ENCODE measurements at regions not wholly inside any gene's neighbourhood (a gene's known extent, or its start where the extent isn't known, plus 50 kb on each side); places are given as distances from the start of the nearest gene placed in this dataset.

GRCh38 chr10:109203646-109204353 is 719.5 kb downstream of the XPNPEP1 start:
- Histone ChIP-seq H3K27me3 (ENCODE audit: insufficient read depth, low read length) (no peaks in the 10 kb centered on the region), H3K27ac (ENCODE audit: low read depth, low read length) (no peak overlapping the region), H3K4me1 (ENCODE audit: insufficient read depth, low read length) (no peaks in the 10 kb centered on the region), H3K9me3 (ENCODE audit: control insufficient read depth in 1 of 2, low read length in 2 of 2) (no peaks in the 10 kb centered on the region), H3K4me3 (ENCODE audit: low read length in 2 of 2) (no peak overlapping the region), H3K36me3 (ENCODE audit: insufficient read depth, low read length) (no peaks in the 10 kb centered on the region)
- H3K4me1 Mint-ChIP-seq: no peaks in the 10 kb centered on the region
- H3K4me3 Mint-ChIP-seq: no peak overlapping the region
- H3K36me3 Mint-ChIP-seq: no peaks in the 10 kb centered on the region
- intact Hi-C loops (cut with micrococcal nuclease): no loop called here
- no peak overlapping the region for H3K27ac Mint-ChIP-seq
- no peaks in the 10 kb centered on the region for H3K27me3 Mint-ChIP-seq
- no peak for DNase-seq
- ChIA-PET POLR2A (ENCODE audit: partially characterized antibody) (no interaction called here), CTCF (ENCODE audit: partially characterized antibody) (no interaction called here)
- H3K9me3 Mint-ChIP-seq: peaks cover 0 to 14% (median 3%) of the 10 kb centered on the region in 8 donors

GRCh38 chr10:109202111-109202510 is 721.2 kb downstream of the XPNPEP1 start:
- intact Hi-C loops (cut with micrococcal nuclease): no loop called here
- no peaks in the 10 kb centered on the region for H3K9me3 ChIP-seq (ENCODE audit: control insufficient read depth in 1 of 2, low read length in 2 of 2)
- ChIA-PET POLR2A (ENCODE audit: partially characterized antibody) (no interaction called here), CTCF (ENCODE audit: partially characterized antibody) (no interaction called here)
- no peak overlapping the region for H3K27ac ChIP-seq (ENCODE audit: low read depth, low read length)
- Mint-ChIP-seq H3K4me1 (no peaks in the 10 kb centered on the region), H3K9me3 (peaks cover 4 to 20% (median 9%) of the 10 kb centered on the region in 8 donors), H3K4me3 (no peak overlapping the region), H3K36me3 (peaks cover 0 to 1% of the 10 kb centered on the region in 2 donors), H3K27ac (no peak overlapping the region), H3K27me3 (no peaks in the 10 kb centered on the region)
- H3K36me3 ChIP-seq (ENCODE audit: insufficient read depth, low read length): no peaks in the 10 kb centered on the region
- DNase-seq: no peak
- H3K27me3 ChIP-seq (ENCODE audit: insufficient read depth, low read length): no peaks in the 10 kb centered on the region
- H3K4me3 ChIP-seq (ENCODE audit: low read length in 2 of 2): no peak overlapping the region
- no peaks in the 10 kb centered on the region for H3K4me1 ChIP-seq (ENCODE audit: insufficient read depth, low read length)

- Histone ChIP-seq H3K4me1 (ENCODE audit: insufficient read depth, low read length) (no peaks in the 10 kb centered on the region), H3K9me3 (ENCODE audit: control insufficient read depth in 1 of 2, low read length in 2 of 2) (no peaks in the 10 kb centered on the region), H3K27me3 (ENCODE audit: insufficient read depth, low read length) (no peaks in the 10 kb centered on the region), H3K27ac (ENCODE audit: low read depth, low read length) (no peak overlapping the region), H3K36me3 (ENCODE audit: insufficient read depth, low read length) (no peaks in the 10 kb centered on the region), H3K4me3 (ENCODE audit: low read length in 2 of 2) (no peak overlapping the region)
- intact Hi-C loops (cut with micrococcal nuclease): no loop called here
- H3K9me3 Mint-ChIP-seq: peaks cover 7 to 22% (median 10%) of the 10 kb centered on the region in 8 donors
- H3K27me3 Mint-ChIP-seq: no peaks in the 10 kb centered on the region
- H3K36me3 Mint-ChIP-seq: peaks cover 0 to 1% of the 10 kb centered on the region in 2 donors
- ChIA-PET POLR2A (ENCODE audit: partially characterized antibody) (no interaction called here), CTCF (ENCODE audit: partially characterized antibody) (no interaction called here)
- DNase-seq: no peak
- no peaks in the 10 kb centered on the region for H3K4me1 Mint-ChIP-seq
- H3K4me3 Mint-ChIP-seq: no peak overlapping the region
- H3K27ac Mint-ChIP-seq: no peak overlapping the region
These were observed 722.7 kb downstream of the XPNPEP1 start for GRCh38 chr10:109200646-109201045.

GRCh38 chr10:109191823-109192222 is 731.5 kb downstream of the XPNPEP1 start:
- intact Hi-C loops (cut with micrococcal nuclease): no loop called here
- Mint-ChIP-seq H3K27me3 (no peaks in the 10 kb centered on the region), H3K4me1 (no peaks in the 10 kb centered on the region), H3K36me3 (no peaks in the 10 kb centered on the region), H3K4me3 (no peak overlapping the region), H3K9me3 (peaks cover 7 to 33% (median 17%) of the 10 kb centered on the region in 8 donors), H3K27ac (no peak overlapping the region)
- no peak for DNase-seq
- no peak overlapping the region for H3K4me3 ChIP-seq (ENCODE audit: low read length in 2 of 2)
- H3K9me3 ChIP-seq (ENCODE audit: control insufficient read depth in 1 of 2, low read length in 2 of 2): no peaks in the 10 kb centered on the region
- ChIA-PET POLR2A (ENCODE audit: partially characterized antibody) (no interaction called here), CTCF (ENCODE audit: partially characterized antibody) (no interaction called here)
- H3K4me1 ChIP-seq (ENCODE audit: insufficient read depth, low read length): no peaks in the 10 kb centered on the region
- H3K36me3 ChIP-seq (ENCODE audit: insufficient read depth, low read length): no peaks in the 10 kb centered on the region
- no peaks in the 10 kb centered on the region for H3K27me3 ChIP-seq (ENCODE audit: insufficient read depth, low read length)
- H3K27ac ChIP-seq (ENCODE audit: low read depth, low read length): no peak overlapping the region

- intact Hi-C loops (cut with micrococcal nuclease): no loop called here
- Histone ChIP-seq H3K36me3 (ENCODE audit: insufficient read depth, low read length) (no peaks in the 10 kb centered on the region), H3K4me1 (ENCODE audit: insufficient read depth, low read length) (no peaks in the 10 kb centered on the region), H3K9me3 (ENCODE audit: control insufficient read depth in 1 of 2, low read length in 2 of 2) (no peaks in the 10 kb centered on the region), H3K4me3 (ENCODE audit: low read length in 2 of 2) (no peak overlapping the region), H3K27ac (ENCODE audit: low read depth, low read length) (no peak overlapping the region), H3K27me3 (ENCODE audit: insufficient read depth, low read length) (no peaks in the 10 kb centered on the region)
- ChIA-PET CTCF (ENCODE audit: partially characterized antibody) (no interaction called here), POLR2A (ENCODE audit: partially characterized antibody) (no interaction called here)
- no peaks in the 10 kb centered on the region for H3K27me3 Mint-ChIP-seq
- H3K4me1 Mint-ChIP-seq: no peaks in the 10 kb centered on the region
- DNase-seq: no peak
- peaks cover 8 to 36% (median 20%) of the 10 kb centered on the region in 8 donors for H3K9me3 Mint-ChIP-seq
- no peak overlapping the region for H3K4me3 Mint-ChIP-seq
- no peak overlapping the region for H3K27ac Mint-ChIP-seq
- no peaks in the 10 kb centered on the region for H3K36me3 Mint-ChIP-seq
These were observed 732.0 kb downstream of the XPNPEP1 start for GRCh38 chr10:109191341-109191740.

GRCh38 chr10:109187677-109188076 is 735.6 kb downstream of the XPNPEP1 start:
- Histone ChIP-seq H3K4me3 (ENCODE audit: low read length in 2 of 2) (no peak overlapping the region), H3K36me3 (ENCODE audit: insufficient read depth, low read length) (no peaks in the 10 kb centered on the region), H3K9me3 (ENCODE audit: control insufficient read depth in 1 of 2, low read length in 2 of 2) (no peaks in the 10 kb centered on the region), H3K4me1 (ENCODE audit: insufficient read depth, low read length) (no peaks in the 10 kb centered on the region), H3K27ac (ENCODE audit: low read depth, low read length) (no peak overlapping the region), H3K27me3 (ENCODE audit: insufficient read depth, low read length) (no peaks in the 10 kb centered on the region)
- Mint-ChIP-seq H3K36me3 (no peaks in the 10 kb centered on the region), H3K27ac (no peak overlapping the region), H3K9me3 (peaks cover 12 to 59% (median 24%) of the 10 kb centered on the region in 8 donors), H3K4me3 (no peak overlapping the region), H3K27me3 (no peaks in the 10 kb centered on the region), H3K4me1 (no peaks in the 10 kb centered on the region)
- no peak for DNase-seq
- intact Hi-C loops (cut with micrococcal nuclease): no loop called here
- ChIA-PET CTCF (ENCODE audit: partially characterized antibody) (no interaction called here), POLR2A (ENCODE audit: partially characterized antibody) (no interaction called here)

- Mint-ChIP-seq H3K4me3 (no peak overlapping the region), H3K27me3 (no peaks in the 10 kb centered on the region), H3K4me1 (no peaks in the 10 kb centered on the region), H3K9me3 (peaks cover 4 to 49% (median 18%) of the 10 kb centered on the region in 8 donors), H3K27ac (no peak overlapping the region), H3K36me3 (no peaks in the 10 kb centered on the region)
- Histone ChIP-seq H3K4me1 (ENCODE audit: insufficient read depth, low read length) (no peaks in the 10 kb centered on the region), H3K27me3 (ENCODE audit: insufficient read depth, low read length) (no peaks in the 10 kb centered on the region), H3K4me3 (ENCODE audit: low read length in 2 of 2) (no peak overlapping the region), H3K36me3 (ENCODE audit: insufficient read depth, low read length) (no peaks in the 10 kb centered on the region), H3K27ac (ENCODE audit: low read depth, low read length) (no peak overlapping the region), H3K9me3 (ENCODE audit: control insufficient read depth in 1 of 2, low read length in 2 of 2) (no peaks in the 10 kb centered on the region)
- CTCF ChIA-PET (ENCODE audit: partially characterized antibody): no interaction called here
- POLR2A ChIA-PET (ENCODE audit: partially characterized antibody): no interaction called here
- no peak for DNase-seq
- intact Hi-C loops (cut with micrococcal nuclease): no loop called here
These were observed 739.9 kb downstream of the XPNPEP1 start for GRCh38 chr10:109183366-109183765.

GRCh38 chr10:109178591-109178990 is 744.7 kb downstream of the XPNPEP1 start:
- no peak for DNase-seq
- H3K27me3 ChIP-seq (ENCODE audit: insufficient read depth, low read length): no peaks in the 10 kb centered on the region
- POLR2A ChIA-PET (ENCODE audit: partially characterized antibody): no interaction called here
- H3K9me3 ChIP-seq (ENCODE audit: control insufficient read depth in 1 of 2, low read length in 2 of 2): no peaks in the 10 kb centered on the region
- no peak overlapping the region for H3K27ac ChIP-seq (ENCODE audit: low read depth, low read length)
- Mint-ChIP-seq H3K4me3 (no peak overlapping the region), H3K36me3 (no peaks in the 10 kb centered on the region), H3K27ac (no peak overlapping the region), H3K9me3 (peaks cover 0 to 24% (median 8%) of the 10 kb centered on the region in 8 donors), H3K4me1 (no peaks in the 10 kb centered on the region), H3K27me3 (no peaks in the 10 kb centered on the region)
- no peak overlapping the region for H3K4me3 ChIP-seq (ENCODE audit: low read length in 2 of 2)
- CTCF ChIA-PET (ENCODE audit: partially characterized antibody): no interaction called here
- intact Hi-C loops (cut with micrococcal nuclease): no loop called here
- no peaks in the 10 kb centered on the region for H3K36me3 ChIP-seq (ENCODE audit: insufficient read depth, low read length)
- no peaks in the 10 kb centered on the region for H3K4me1 ChIP-seq (ENCODE audit: insufficient read depth, low read length)
